ENCODE measurements at regions not wholly inside any gene's neighbourhood (a gene's known extent, or its start where the extent isn't known, plus 50 kb on each side); places are given as distances from the start of the nearest gene placed in this dataset.

DNA sequence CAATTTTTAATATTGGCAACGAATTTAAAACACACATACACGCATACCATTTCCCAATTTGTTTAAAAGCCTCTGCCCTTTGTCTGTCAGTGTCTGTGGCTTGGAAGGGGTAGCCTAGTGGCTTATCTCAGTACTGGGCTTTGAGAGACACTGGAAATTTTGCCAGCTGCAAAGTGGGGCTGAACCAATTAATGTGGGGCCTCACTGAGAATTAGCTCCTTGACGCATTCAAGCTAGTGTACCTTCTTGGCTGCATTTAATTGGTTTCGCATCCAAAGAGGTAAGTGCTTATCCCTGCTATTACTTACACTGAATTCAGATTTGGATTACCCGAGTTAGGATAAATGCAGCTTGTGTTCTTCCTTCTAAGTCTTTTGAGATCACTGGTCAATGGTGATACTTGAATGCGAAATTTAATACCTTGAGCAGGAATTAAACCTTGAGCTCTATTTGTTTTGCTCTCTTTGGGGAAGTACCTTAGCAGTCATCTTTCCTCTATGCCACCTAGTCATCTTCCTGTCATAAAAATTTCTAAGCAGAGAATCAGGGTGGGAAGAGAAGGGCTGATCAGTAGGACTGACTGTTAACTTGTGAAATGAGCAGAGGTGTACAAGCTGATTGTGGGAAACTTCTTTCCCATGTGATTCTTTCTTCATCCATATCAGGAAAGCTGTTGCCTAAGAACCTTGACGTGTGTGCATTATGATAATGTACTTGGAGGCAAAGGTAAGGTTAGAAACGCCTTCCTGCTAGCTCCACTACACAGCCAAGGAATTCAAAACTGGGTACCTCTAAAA is 187.7 kb upstream of the E2F8 start:
- TF ChIP-seq POLR2A (IDR thresholded peaks at IDR 0.05), result no peak
- TF ChIP-seq, protein P1, sequence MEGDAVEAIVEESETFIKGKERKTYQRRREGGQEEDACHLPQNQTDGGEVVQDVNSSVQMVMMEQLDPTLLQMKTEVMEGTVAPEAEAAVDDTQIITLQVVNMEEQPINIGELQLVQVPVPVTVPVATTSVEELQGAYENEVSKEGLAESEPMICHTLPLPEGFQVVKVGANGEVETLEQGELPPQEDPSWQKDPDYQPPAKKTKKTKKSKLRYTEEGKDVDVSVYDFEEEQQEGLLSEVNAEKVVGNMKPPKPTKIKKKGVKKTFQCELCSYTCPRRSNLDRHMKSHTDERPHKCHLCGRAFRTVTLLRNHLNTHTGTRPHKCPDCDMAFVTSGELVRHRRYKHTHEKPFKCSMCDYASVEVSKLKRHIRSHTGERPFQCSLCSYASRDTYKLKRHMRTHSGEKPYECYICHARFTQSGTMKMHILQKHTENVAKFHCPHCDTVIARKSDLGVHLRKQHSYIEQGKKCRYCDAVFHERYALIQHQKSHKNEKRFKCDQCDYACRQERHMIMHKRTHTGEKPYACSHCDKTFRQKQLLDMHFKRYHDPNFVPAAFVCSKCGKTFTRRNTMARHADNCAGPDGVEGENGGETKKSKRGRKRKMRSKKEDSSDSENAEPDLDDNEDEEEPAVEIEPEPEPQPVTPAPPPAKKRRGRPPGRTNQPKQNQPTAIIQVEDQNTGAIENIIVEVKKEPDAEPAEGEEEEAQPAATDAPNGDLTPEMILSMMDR (IDR thresholded peaks at IDR 0.05), result no peak
- no peak for TF ChIP-seq POLR2AphosphoS5 (IDR thresholded peaks at IDR 0.05)

Measured in breast epithelium (tissue), 3 donors.